Subcutaneous abdominal adipose tissue (tissue), 5 donors: ENCODE measurements at regions not wholly inside any gene's neighbourhood (a gene's known extent, or its start where the extent isn't known, plus 50 kb on each side); places are given as distances from the start of the nearest gene placed in this dataset.

Source experiments
- H3K27ac ChIP-seq: one replicate; pipeline ENCODE4 v1.7.0; 2013; ENCODE audit warnings: low read depth, mild to moderate bottlenecking, inconsistent platforms, low read length, moderate library complexity
- H3K27me3 ChIP-seq, 5 donors: one replicate each; pipeline ENCODE4 v1.7.0; 2013; ENCODE audit warnings: low read length in 5 of 5, inconsistent platforms in 1 of 5; ENCODE audit not compliant: control insufficient read depth in 5 of 5, insufficient read depth in 4 of 5
- H3K36me3 ChIP-seq, 5 donors: one replicate each; pipeline ENCODE4 v1.7.0; 2013; ENCODE audit warnings: low read length in 5 of 5; ENCODE audit not compliant: control insufficient read depth in 5 of 5, insufficient read depth in 5 of 5
- H3K4me1 ChIP-seq, 5 donors: one replicate each; pipeline ENCODE4 v1.7.0; 2013; ENCODE audit warnings: low read length in 5 of 5, mild to moderate bottlenecking in 3 of 5, moderate library complexity in 1 of 5; ENCODE audit not compliant: control insufficient read depth in 5 of 5, insufficient read depth in 5 of 5
- H3K4me3 ChIP-seq, 5 donors: one replicate each; pipeline ENCODE4 v1.7.0; 2013; ENCODE audit warnings: low read length in 5 of 5, low read depth in 1 of 5
- H3K9ac ChIP-seq, 5 donors: one replicate each; pipeline ENCODE4 v1.7.0; 2013; ENCODE audit warnings: low read length in 5 of 5, mild to moderate bottlenecking in 4 of 5, moderate library complexity in 3 of 5
- H3K9me3 ChIP-seq, 5 donors: one replicate each; pipeline ENCODE4 v1.7.0; 2013; ENCODE audit warnings: low read length in 5 of 5; ENCODE audit not compliant: control insufficient read depth in 5 of 5
- donor health status: healthy.
- donor health status: healthy.
- donor health status: healthy.
- donor health status: healthy.
- donor health status: healthy.

DNA sequence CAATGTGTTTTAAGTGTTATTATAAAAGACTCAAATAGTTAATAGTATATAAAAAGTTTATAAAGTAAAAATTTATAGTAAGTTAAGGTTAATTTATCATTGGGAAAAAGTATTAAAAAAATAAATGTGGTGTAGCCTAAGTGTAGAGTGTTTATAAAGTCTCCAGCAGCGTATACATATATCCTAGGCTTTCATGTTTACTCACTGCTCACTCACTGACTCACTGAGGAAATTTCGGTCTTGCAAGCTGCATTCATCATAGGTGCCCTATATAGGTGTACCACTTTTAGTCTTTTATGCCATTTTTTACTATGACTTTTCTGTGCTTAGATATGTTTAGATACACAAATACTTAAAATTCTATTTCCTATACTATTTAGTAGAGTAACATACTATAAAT lies 866.0 kb downstream of the CBLN2 start:
- no peak overlapping the region for H3K4me3 ChIP-seq

DNA sequence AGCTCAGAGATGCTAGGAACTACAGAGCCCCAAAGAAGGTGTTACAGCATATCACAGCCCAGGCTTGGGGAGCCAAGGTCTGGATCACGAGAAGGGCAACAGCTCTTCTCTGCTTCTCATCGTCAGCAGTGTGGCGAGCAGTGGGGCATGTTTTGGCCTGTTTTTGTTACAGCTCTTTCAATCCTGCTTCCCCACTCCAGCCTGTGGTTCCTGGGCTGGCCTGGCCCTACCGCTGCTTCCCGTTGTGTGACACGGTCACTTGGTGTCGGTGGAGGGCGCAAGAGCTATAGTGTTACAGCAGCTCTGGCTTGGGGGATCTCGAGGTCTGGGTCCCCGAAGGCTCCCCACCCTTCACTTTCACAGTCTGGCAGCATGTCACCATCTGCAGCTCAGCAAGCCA lies 870.2 kb downstream of the CBLN2 start:
- H3K9ac ChIP-seq: no peak overlapping the region
- H3K27ac ChIP-seq: no peak overlapping the region
- no peaks in the 10 kb centered on the region for H3K27me3 ChIP-seq
- no peaks in the 10 kb centered on the region for H3K4me1 ChIP-seq
- peaks cover 0 to 3% (median 0%) of the 10 kb centered on the region in 5 donors for H3K9me3 ChIP-seq
- no peaks in the 10 kb centered on the region for H3K36me3 ChIP-seq
- no peak overlapping the region for H3K4me3 ChIP-seq

More for the DNA sequence above, 866.0 kb downstream of the CBLN2 start:
- Histone ChIP-seq H3K36me3 (no peaks in the 10 kb centered on the region), H3K27me3 (no peaks in the 10 kb centered on the region), H3K9ac (no peak overlapping the region), H3K9me3 (peaks cover 0 to 3% (median 2%) of the 10 kb centered on the region in 5 donors), H3K27ac (no peak overlapping the region), H3K4me1 (no peaks in the 10 kb centered on the region)

DNA sequence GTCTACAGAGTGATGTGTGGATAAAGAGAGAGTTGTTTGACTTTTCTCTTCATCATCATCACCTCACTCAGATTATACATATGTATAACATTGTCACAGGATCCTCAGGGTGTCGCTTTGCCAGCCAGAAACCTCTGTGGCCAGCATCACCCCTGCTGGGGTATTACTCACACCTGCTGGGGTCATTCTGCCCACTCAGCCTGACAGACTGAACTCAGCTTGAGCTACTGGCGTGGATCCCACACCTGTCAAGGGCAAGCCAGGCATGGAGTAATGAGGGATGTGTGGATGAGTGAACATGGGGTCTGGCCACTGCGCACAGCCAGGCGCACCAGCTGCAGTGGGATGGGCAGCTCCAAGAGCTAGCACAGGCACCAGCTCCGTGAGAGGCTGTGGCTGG lies 870.6 kb downstream of the CBLN2 start:
- no peaks in the 10 kb centered on the region for H3K27me3 ChIP-seq
- H3K36me3 ChIP-seq: no peaks in the 10 kb centered on the region
- peaks cover 0 to 3% (median 0%) of the 10 kb centered on the region in 5 donors for H3K9me3 ChIP-seq
- no peak overlapping the region for H3K9ac ChIP-seq
- no peak overlapping the region for H3K4me3 ChIP-seq
- H3K27ac ChIP-seq: no peak overlapping the region
- no peaks in the 10 kb centered on the region for H3K4me1 ChIP-seq

DNA sequence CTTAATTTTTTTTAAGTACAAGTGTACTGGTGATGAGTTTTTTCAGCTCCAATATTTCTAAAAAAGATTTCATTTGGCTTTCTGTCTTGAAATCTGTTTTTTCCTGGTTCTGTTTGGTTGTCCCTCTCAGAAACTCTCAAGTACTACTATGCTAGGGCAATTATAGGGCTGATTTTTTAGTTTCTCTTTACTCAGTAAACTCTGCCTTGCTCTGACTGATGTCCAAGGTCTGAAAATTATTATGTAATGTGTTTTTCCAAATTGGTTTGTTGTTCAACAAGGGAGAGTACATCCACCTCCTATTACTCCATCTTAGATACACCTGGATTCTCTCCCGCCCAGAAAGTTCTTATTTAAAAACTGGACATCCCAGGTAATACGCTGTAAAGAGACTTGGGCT lies 877.7 kb downstream of the CBLN2 start:
- H3K27me3 ChIP-seq: no peaks in the 10 kb centered on the region
- H3K9ac ChIP-seq: no peak overlapping the region
- H3K4me3 ChIP-seq: no peak overlapping the region
- no peaks in the 10 kb centered on the region for H3K36me3 ChIP-seq
- H3K27ac ChIP-seq: no peak overlapping the region
- H3K9me3 ChIP-seq: no peaks in the 10 kb centered on the region
- H3K4me1 ChIP-seq: no peaks in the 10 kb centered on the region

DNA sequence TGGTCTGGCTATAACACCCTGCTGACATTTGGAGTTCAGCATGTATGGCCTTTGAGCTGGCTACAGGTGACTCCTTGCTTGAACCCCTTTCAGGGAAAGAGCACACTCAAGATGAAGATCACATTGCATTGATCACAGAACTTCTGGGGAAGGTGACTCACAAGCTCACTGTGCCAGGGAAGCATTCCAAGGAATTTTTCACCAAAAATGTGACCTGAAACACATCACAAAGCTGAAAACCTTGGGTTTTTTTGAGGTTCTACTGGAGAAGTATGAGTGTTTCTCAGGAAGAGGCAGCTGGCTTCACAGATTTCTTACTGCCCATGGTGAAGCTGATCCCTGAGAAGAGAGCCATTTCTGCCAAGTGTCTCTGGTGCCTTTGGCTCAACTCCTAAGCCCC lies 879.0 kb downstream of the CBLN2 start:
- no peak overlapping the region for H3K9ac ChIP-seq
- H3K9me3 ChIP-seq: no peaks in the 10 kb centered on the region
- no peaks in the 10 kb centered on the region for H3K4me1 ChIP-seq
- no peaks in the 10 kb centered on the region for H3K27me3 ChIP-seq
- H3K4me3 ChIP-seq: no peak overlapping the region
- no peaks in the 10 kb centered on the region for H3K36me3 ChIP-seq
- H3K27ac ChIP-seq: no peak overlapping the region

DNA sequence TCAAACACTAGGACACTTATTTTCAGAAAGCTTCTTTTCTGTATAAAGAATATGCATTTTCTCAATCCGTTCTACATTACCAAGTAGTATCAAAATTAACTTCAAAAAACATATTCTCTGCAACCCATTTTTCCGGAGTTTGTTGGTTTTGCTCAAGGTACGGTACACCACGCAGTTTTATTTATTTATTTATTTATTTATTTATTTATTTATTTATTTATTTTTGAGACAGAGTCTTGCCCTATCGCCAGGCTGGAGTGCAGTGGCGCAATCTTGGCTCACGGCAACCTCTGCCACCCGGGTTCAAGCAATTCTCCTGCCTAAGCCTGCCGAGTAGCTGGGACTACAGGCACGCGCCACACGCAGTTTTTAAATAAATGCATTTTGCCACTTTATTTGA lies 900.3 kb downstream of the CBLN2 start:
- Histone ChIP-seq H3K4me1 (no peaks in the 10 kb centered on the region), H3K9me3 (no peaks in the 10 kb centered on the region), H3K9ac (no peak overlapping the region), H3K36me3 (no peaks in the 10 kb centered on the region), H3K4me3 (no peak overlapping the region), H3K27ac (no peak overlapping the region), H3K27me3 (no peaks in the 10 kb centered on the region)

DNA sequence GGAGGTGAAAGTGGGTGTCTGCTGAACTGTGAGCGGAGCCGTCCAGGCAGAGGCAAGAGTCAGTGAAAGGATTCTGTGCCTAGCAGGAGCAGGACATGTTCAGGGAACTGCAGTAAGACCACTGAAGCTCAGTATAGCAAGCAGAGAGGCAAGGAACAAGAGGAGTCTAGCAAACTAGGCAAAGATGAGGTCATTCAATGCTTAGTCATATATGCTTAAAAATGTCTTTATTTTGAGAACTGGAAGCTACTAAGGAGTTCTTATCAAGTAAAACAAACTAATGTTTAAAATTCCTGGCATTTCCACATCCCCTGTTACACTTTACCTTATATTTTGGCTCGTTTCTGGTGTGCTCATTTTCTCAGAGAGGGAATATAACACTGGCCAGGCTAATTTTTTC lies 913.4 kb downstream of the CBLN2 start:
- H3K27me3 ChIP-seq: no peaks in the 10 kb centered on the region
- no peak overlapping the region for H3K9ac ChIP-seq
- H3K36me3 ChIP-seq: no peaks in the 10 kb centered on the region
- H3K4me3 ChIP-seq: no peak overlapping the region
- no peaks in the 10 kb centered on the region for H3K4me1 ChIP-seq
- no peak overlapping the region for H3K27ac ChIP-seq
- H3K9me3 ChIP-seq: peaks cover 0 to 3% (median 0%) of the 10 kb centered on the region in 5 donors

DNA sequence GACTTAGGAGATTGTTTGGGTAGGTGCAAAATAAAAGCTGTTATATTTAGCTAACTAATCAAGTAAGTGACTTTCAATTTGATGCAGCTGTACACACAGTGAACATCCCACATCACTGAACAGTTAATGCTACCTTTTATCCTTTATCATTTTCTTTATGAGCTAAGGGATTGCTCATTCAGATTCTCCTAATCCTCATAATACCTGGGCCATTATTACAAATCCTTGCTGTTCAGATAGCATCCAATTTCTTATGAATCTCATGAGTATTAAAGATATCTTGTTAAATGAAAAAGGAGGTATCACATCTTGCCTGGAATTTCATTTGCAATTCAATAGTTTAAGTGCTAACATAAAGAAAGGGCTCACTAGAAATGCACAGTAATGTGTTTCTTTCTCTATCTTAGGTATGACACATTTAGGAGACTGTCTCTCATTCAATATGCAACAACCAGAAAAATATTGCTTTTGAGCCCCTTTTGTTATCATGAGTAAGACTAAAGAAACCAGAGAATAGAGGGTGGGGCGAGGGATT lies 918.5 kb downstream of the CBLN2 start:
- H3K27me3 ChIP-seq: no peaks in the 10 kb centered on the region
- H3K4me3 ChIP-seq: no peak overlapping the region
- peaks cover 0 to 3% (median 0%) of the 10 kb centered on the region in 5 donors for H3K9me3 ChIP-seq
- H3K27ac ChIP-seq: no peak overlapping the region
- H3K4me1 ChIP-seq: no peaks in the 10 kb centered on the region
- no peak overlapping the region for H3K9ac ChIP-seq
- H3K36me3 ChIP-seq: no peaks in the 10 kb centered on the region

DNA sequence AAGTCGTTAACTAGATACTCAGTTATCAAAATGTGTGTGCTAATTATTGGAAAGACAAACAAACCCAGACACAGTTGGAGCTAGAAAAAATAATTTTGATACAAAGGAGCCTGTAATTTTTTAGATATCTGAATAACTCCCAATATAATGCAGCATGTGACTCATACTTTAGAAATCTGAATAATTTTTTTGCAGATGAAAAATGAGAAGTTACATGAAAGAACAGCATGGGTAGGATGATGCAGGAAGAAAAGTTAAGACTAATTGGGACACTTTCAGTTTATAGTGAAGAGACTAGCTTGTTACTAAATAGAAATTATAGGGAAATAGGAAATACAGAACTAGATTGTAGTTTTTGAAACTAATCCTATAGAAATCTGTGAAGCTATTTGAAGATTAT lies 945.8 kb downstream of the CBLN2 start:
- Histone ChIP-seq H3K9me3 (no peaks in the 10 kb centered on the region), H3K4me3 (no peak overlapping the region), H3K4me1 (no peaks in the 10 kb centered on the region), H3K9ac (no peak overlapping the region), H3K27me3 (no peaks in the 10 kb centered on the region), H3K27ac (no peak overlapping the region), H3K36me3 (no peaks in the 10 kb centered on the region)

DNA sequence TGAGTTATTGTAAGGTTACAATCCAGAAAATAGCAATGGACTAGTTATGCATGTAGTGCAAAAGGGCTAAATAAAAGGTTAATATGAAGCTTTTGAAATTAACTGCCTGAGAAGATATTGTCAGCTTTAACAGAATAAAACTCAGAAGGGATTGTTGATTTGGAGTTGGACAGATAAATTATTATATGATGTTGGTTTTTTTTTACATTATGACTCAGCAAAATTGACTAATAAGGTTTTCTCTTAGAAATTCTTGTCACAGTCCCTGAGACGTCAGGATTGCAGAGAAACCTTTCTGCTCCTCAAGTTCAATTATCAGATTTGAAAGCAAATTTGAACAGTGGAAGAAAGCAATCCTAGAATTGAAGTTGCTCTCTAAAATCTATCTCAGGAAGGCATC lies 946.9 kb downstream of the CBLN2 start:
- Histone ChIP-seq H3K27me3 (no peaks in the 10 kb centered on the region), H3K36me3 (no peaks in the 10 kb centered on the region), H3K4me3 (no peak overlapping the region), H3K4me1 (no peaks in the 10 kb centered on the region), H3K9ac (no peak overlapping the region), H3K9me3 (no peaks in the 10 kb centered on the region), H3K27ac (no peak overlapping the region)

DNA sequence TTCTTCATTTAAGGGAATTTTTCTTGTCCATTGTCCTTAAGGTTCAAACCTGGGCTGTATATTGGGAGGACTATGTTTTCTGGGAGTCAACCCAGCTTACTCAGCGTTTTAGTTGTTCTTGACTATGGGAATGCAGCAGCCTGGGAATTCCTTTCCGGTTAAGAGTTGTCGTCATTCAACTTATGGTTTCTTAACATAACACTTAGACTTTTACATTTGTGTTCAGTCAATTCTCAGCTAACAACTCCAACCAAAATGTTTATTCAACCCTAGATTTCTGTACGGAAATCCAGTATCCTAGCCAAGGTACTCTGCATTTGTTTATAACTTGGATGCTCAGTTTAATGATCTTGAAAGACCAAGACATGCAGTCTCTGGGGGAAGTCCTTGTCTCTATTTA lies 960.9 kb downstream of the CBLN2 start:
- H3K4me1 ChIP-seq: no peaks in the 10 kb centered on the region
- H3K36me3 ChIP-seq: no peaks in the 10 kb centered on the region
- H3K27me3 ChIP-seq: no peaks in the 10 kb centered on the region
- H3K9ac ChIP-seq: no peak overlapping the region
- no peak overlapping the region for H3K4me3 ChIP-seq
- H3K9me3 ChIP-seq: peaks cover 0 to 8% (median 5%) of the 10 kb centered on the region in 5 donors
- H3K27ac ChIP-seq: no peak overlapping the region
